GM12864 (cell line): ENCODE measurements at regions not wholly inside any gene's neighbourhood (a gene's known extent, or its start where the extent isn't known, plus 50 kb on each side); places are given as distances from the start of the nearest gene placed in this dataset.

Experiments
- DNase-seq: peaks from one replicate; pipeline ENCODE4 v3.0.0-alpha.2; 2011; ENCODE audit warnings: low read depth
- H3K4me3 ChIP-seq: 2 replicates; pipeline ENCODE4 v1.5.1; 2011; ENCODE audit warnings: mild to moderate bottlenecking, low read depth, low read length, control low read depth
- TF ChIP-seq, protein P1 (sequence below): IDR thresholded peaks from 2 replicates; pipeline ENCODE4 v1.5.1; 2011; ENCODE audit warnings: low read depth, mild to moderate bottlenecking, moderate library complexity, low read length, control low read depth, inconsistent platforms; ENCODE audit errors: missing control alignments

- TF ChIP-seq, protein P1, sequence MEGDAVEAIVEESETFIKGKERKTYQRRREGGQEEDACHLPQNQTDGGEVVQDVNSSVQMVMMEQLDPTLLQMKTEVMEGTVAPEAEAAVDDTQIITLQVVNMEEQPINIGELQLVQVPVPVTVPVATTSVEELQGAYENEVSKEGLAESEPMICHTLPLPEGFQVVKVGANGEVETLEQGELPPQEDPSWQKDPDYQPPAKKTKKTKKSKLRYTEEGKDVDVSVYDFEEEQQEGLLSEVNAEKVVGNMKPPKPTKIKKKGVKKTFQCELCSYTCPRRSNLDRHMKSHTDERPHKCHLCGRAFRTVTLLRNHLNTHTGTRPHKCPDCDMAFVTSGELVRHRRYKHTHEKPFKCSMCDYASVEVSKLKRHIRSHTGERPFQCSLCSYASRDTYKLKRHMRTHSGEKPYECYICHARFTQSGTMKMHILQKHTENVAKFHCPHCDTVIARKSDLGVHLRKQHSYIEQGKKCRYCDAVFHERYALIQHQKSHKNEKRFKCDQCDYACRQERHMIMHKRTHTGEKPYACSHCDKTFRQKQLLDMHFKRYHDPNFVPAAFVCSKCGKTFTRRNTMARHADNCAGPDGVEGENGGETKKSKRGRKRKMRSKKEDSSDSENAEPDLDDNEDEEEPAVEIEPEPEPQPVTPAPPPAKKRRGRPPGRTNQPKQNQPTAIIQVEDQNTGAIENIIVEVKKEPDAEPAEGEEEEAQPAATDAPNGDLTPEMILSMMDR = no peak
- no peak for DNase-seq
- H3K4me3 ChIP-seq = no peak overlapping the region
Measured at GRCh38 chr14:101331661-101332169, 229.6 kb upstream of the DIO3 start.

DNA sequence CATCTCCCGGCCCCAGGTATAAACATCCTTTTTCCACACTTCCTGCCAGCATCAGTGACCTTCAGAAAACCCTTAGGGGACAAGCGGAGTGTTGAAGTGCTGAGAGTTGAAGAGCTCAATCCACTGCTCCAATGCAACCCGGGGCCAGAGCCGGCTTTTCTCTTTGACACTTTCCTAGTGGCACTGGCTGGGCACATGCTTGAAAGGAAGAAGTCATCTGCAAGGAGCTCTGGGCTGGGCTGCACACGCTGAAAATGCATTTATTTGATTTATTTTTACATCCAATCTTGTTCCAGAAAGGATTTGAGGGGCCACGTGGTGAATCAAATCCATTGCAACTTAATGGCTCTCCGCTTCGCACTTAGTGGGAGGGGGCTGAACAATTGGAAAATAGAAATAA is 229.0 kb upstream of the DIO3 start:
- TF ChIP-seq, protein P1 = no peak
- no peak for DNase-seq
- no peak overlapping the region for H3K4me3 ChIP-seq

- no peak overlapping the region for H3K4me3 ChIP-seq
Measured at GRCh38 chr14:101333335-101334280, 227.7 kb upstream of the DIO3 start.

DNA sequence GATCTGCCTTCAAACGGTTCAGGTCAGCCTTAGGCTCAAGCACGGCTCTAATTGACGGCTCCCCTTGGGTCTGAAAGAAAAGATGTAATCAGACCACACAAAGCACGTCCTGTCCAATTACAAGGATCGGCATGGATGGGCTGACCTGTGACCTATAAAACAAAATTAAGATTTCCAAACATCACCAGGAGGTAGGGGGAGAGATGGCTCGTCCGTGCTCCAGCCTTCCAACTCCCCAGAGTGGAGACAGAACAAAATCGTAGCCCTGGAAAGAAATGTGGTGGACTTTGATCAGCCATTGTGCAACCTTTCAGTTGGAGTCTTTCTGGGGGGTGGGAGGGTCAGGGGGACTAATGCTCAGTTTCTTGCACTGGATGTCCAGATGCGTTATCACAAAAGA is 226.6 kb upstream of the DIO3 start:
- TF ChIP-seq, protein P1 = no peak
- no peak for DNase-seq

More at GRCh38 chr14:101333335-101334280, 227.7 kb upstream of the DIO3 start:
- DNase-seq = no peak
- TF ChIP-seq, protein P1 = no peak

GRCh38 chr14:101335061-101335661 is 226.1 kb upstream of the DIO3 start:
- no peak overlapping the region for H3K4me3 ChIP-seq
- TF ChIP-seq, protein P1 = no peak
- DNase-seq = no peak

More for the DNA sequence above, 226.6 kb upstream of the DIO3 start:
- no peak overlapping the region for H3K4me3 ChIP-seq

GRCh38 chr14:101336183-101336582 is 225.1 kb upstream of the DIO3 start:
- TF ChIP-seq, protein P1 = no peak
- no peak overlapping the region for H3K4me3 ChIP-seq
- DNase-seq = no peak
